ENCODE measurements at regions not wholly inside any gene's neighbourhood (a gene's known extent, or its start where the extent isn't known, plus 50 kb on each side); places are given as distances from the start of the nearest gene placed in this dataset.
"Not testable (repeated sequence)": the region's sequence is repeated elsewhere in the genome, so short reads cannot be mapped to it uniquely, and the experiment has no call there.

DNA sequence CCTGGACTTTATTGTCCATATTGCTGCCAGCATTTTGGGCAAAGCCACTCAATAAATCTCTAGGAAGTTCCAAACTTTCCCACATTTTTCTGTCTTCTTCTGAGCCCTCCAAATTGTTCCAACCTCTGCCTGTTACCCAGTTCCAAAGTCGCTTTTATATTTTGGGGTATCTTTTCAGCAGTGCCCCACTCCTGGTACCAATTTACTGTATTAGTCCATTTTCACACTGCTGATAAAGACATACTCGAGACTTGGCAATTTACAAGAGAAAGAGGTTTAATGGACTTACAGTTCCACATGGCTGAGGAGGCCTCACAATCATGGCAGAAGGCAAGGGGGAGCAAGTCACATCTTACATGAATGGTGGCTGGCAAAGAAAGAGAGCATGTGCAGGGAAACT is 53.4 kb downstream of the AHSP start:
- not testable (repeated sequence) for H3K9me3 ChIP-seq (ENCODE audit: severe bottlenecking)

GRCh38 chr16:31601737-31602384 is 74.2 kb downstream of the AHSP start:
- DNase-seq (ENCODE audit: low spot score); H3K27ac ChIP-seq (ENCODE audit: poor library complexity, severe bottlenecking); H3K4me1 ChIP-seq (ENCODE audit: insufficient read depth, poor library complexity, severe bottlenecking); H3K36me3 ChIP-seq (ENCODE audit: low read depth); H3K4me3 ChIP-seq (ENCODE audit: severe bottlenecking); H3K27me3 ChIP-seq (ENCODE audit: insufficient read depth, poor library complexity, severe bottlenecking); ATAC-seq (ENCODE audit: low read depth): not testable (repeated sequence)
- peaks cover 11% of the 10 kb centered on the region for H3K9me3 ChIP-seq (ENCODE audit: severe bottlenecking)

More for the DNA sequence above, 53.4 kb downstream of the AHSP start:
- H3K27ac ChIP-seq (ENCODE audit: poor library complexity, severe bottlenecking); H3K36me3 ChIP-seq (ENCODE audit: low read depth); DNase-seq (ENCODE audit: low spot score); H3K27me3 ChIP-seq (ENCODE audit: insufficient read depth, poor library complexity, severe bottlenecking); ATAC-seq (ENCODE audit: low read depth); H3K4me3 ChIP-seq (ENCODE audit: severe bottlenecking); H3K4me1 ChIP-seq (ENCODE audit: insufficient read depth, poor library complexity, severe bottlenecking): not testable (repeated sequence)

GRCh38 chr16:31618130-31618529 is 90.4 kb downstream of the AHSP start:
- TF ChIP-seq CTCF (IDR thresholded peaks at IDR 0.05; ENCODE audit: poor library complexity, severe bottlenecking), result no peak
- Histone ChIP-seq H3K9me3 (ENCODE audit: severe bottlenecking) (no peaks in the 10 kb centered on the region), H3K27me3 (ENCODE audit: insufficient read depth, poor library complexity, severe bottlenecking) (no peaks in the 10 kb centered on the region), H3K4me1 (ENCODE audit: insufficient read depth, poor library complexity, severe bottlenecking) (no peaks in the 10 kb centered on the region), H3K27ac (ENCODE audit: poor library complexity, severe bottlenecking) (no peak overlapping the region), H3K36me3 (ENCODE audit: low read depth) (no peaks in the 10 kb centered on the region), H3K4me3 (ENCODE audit: severe bottlenecking) (no peak overlapping the region)
- DNase-seq (ENCODE audit: low spot score), result no peak
- no peak for ATAC-seq (ENCODE audit: low read depth)

DNA sequence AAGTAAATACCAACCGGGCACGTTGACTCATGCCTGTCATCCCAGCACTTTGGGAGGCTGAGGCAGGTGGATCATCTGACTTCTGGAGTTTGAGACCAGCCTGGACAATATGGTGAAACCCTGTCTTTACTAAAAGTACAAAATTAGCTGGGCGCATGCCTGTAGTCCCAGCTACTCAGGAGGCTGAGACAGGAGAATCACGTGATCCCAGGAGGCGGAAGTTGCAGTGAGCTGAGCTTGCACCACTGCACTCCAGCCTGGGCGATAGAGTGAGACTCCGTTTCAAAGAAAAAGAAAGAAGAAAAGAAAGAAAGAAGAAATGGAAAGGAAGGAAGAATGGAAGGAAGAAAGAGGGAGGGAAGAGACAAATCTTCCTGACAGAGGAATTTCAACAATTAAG is 108.7 kb downstream of the AHSP start:
- DNase-seq (ENCODE audit: low spot score) (no peak), ATAC-seq (ENCODE audit: low read depth) (no peak)
- H3K9me3 ChIP-seq (ENCODE audit: severe bottlenecking), result no peaks in the 10 kb centered on the region
- H3K36me3 ChIP-seq (ENCODE audit: low read depth), result no peaks in the 10 kb centered on the region
- no peak for TF ChIP-seq CTCF (IDR thresholded peaks at IDR 0.05; ENCODE audit: poor library complexity, severe bottlenecking)
- H3K4me1 ChIP-seq (ENCODE audit: insufficient read depth, poor library complexity, severe bottlenecking), result no peaks in the 10 kb centered on the region
- no peak overlapping the region for H3K27ac ChIP-seq (ENCODE audit: poor library complexity, severe bottlenecking)
- H3K4me3 ChIP-seq (ENCODE audit: severe bottlenecking), result no peak overlapping the region
- no peaks in the 10 kb centered on the region for H3K27me3 ChIP-seq (ENCODE audit: insufficient read depth, poor library complexity, severe bottlenecking)

- ATAC-seq (ENCODE audit: low read depth) (no peak), DNase-seq (ENCODE audit: low spot score) (no peak)
- TF ChIP-seq CTCF (IDR thresholded peaks at IDR 0.05; ENCODE audit: poor library complexity, severe bottlenecking), result no peak
- Histone ChIP-seq H3K4me1 (ENCODE audit: insufficient read depth, poor library complexity, severe bottlenecking) (no peaks in the 10 kb centered on the region), H3K9me3 (ENCODE audit: severe bottlenecking) (peaks cover 3% of the 10 kb centered on the region), H3K36me3 (ENCODE audit: low read depth) (no peaks in the 10 kb centered on the region), H3K27ac (ENCODE audit: poor library complexity, severe bottlenecking) (no peak overlapping the region), H3K27me3 (ENCODE audit: insufficient read depth, poor library complexity, severe bottlenecking) (no peaks in the 10 kb centered on the region), H3K4me3 (ENCODE audit: severe bottlenecking) (no peak overlapping the region)
Observed at GRCh38 chr16:31641279-31641678, 113.6 kb downstream of the AHSP start.

DNA sequence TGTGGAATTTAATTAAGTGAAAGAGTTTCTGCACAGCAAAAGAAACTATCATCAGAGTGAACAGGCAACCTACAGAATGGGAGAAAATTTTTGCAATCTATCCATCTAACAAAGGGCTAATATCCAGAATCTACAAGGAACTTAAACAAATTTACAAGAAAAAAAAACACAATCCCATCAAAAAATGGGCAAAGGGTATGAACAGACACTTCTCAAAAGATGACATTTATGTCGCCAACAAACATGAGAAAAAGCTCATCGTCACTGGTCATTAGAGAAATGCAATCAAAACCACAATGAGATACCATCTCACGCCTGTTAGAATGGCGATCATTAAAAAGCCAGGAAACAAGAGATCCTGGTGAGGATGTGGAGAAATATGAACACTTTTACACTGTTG is 128.0 kb downstream of the AHSP start:
- not testable (repeated sequence) for H3K4me3 ChIP-seq (ENCODE audit: severe bottlenecking); H3K27me3 ChIP-seq (ENCODE audit: insufficient read depth, poor library complexity, severe bottlenecking); H3K36me3 ChIP-seq (ENCODE audit: low read depth); DNase-seq (ENCODE audit: low spot score); H3K4me1 ChIP-seq (ENCODE audit: insufficient read depth, poor library complexity, severe bottlenecking); ATAC-seq (ENCODE audit: low read depth); H3K27ac ChIP-seq (ENCODE audit: poor library complexity, severe bottlenecking); H3K9me3 ChIP-seq (ENCODE audit: severe bottlenecking)

Measured in RWPE2 (cell line).